Heart left ventricle (tissue), 16 donors: ENCODE measurements at regions not wholly inside any gene's neighbourhood (a gene's known extent, or its start where the extent isn't known, plus 50 kb on each side); places are given as distances from the start of the nearest gene placed in this dataset.

Experiments
- ATAC-seq, 4 donors: fragments of 200-7000 bp; cut with Tn5 transposase; one replicate each; pipeline ENCODE4 v1.9.1; 2020 to 2022; ENCODE audit warnings: moderate library complexity in 4 of 4, mild to moderate bottlenecking in 3 of 4, moderate number of reproducible peaks in 1 of 4
- DNase-seq, 5 donors: peaks; one replicate each; pipeline ENCODE4 v3.0.0-alpha.2; 2020
- H3K27ac ChIP-seq, 12 donors: fragments of 200-600 bp; sonication (generic) in 4 of 12; one replicate each; pipeline versions ENCODE4 v1.5.0 to v1.8.0; 2016 to 2022; ENCODE audit warnings: mild to moderate bottlenecking in 2 of 12
- H3K27me3 ChIP-seq, 9 donors: fragments of 200-600 bp; sonication (generic) in 2 of 9; one replicate each; pipeline versions ENCODE4 v1.5.1 to v1.8.0; 2016 to 2022; ENCODE audit warnings: mild to moderate bottlenecking in 3 of 9
- H3K36me3 ChIP-seq, 9 donors: fragments of 200-600 bp; sonication (generic) in 2 of 9; one replicate each; pipeline versions ENCODE4 v1.5.0 to v1.8.0; 2018 to 2022; ENCODE audit warnings: mild to moderate bottlenecking in 2 of 9
- H3K4me1 ChIP-seq, 12 donors: fragments of 200-600 bp; sonication (generic) in 4 of 12; one replicate each; pipeline versions ENCODE4 v1.5.0 to v1.8.0; 2016 to 2022; ENCODE audit warnings: mild to moderate bottlenecking in 3 of 12
- H3K4me3 ChIP-seq, 12 donors: fragments of 200-600 bp; sonication (generic) in 4 of 12; one replicate each; pipeline versions ENCODE4 v1.5.0 to v1.8.0; 2017 to 2022; ENCODE audit warnings: mild to moderate bottlenecking in 9 of 12, moderate library complexity in 4 of 12
- H3K9me3 ChIP-seq, 12 donors: fragments of 200-600 bp; sonication (generic) in 4 of 12; one replicate each; pipeline versions ENCODE4 v1.5.0 to v1.8.0; 2016 to 2022; ENCODE audit warnings: mild to moderate bottlenecking in 1 of 12
- CTCF ChIP-seq, 12 donors: fragments of 200-600 bp; sonication (generic) in 4 of 12; IDR thresholded peaks; one replicate each; pipeline versions ENCODE4 v1.5.0 to v1.8.0; 2018 to 2022; ENCODE audit warnings: antibody characterized with exemption in 12 of 12, mild to moderate bottlenecking in 5 of 12
- POLR2A ChIP-seq, 2 donors: fragments of 450-650 bp; IDR thresholded peaks; one replicate each; pipeline ENCODE4 v1.6.1; 2017; ENCODE audit warnings: antibody characterized with exemption in 2 of 2, mild to moderate bottlenecking in 2 of 2, moderate library complexity in 2 of 2
- WGBS, 4 donors: extraction: QIAGEN DNeasy Blood & Tissue Kit in 2 of 4; methylation state at CpG; one replicate each; pipeline versions ENCODE4 v1.1.5 to v1.1.7; 2013 to 2018; 5-methylcytosine and 5-hydroxymethylcytosine counted together
- intact Hi-C, 10 donors: fragments of 100-400 bp; cut with DNase I; formaldehyde crosslinking; loops; one replicate each; pipeline versions ENCODE4 v1.11.1 to v1.14.2; 2022
- donor health status: ischemic (EF 13 %, LVEDD 7.1; RV severe dilation, severe dysfunction).
- donor health status: healthy with polysubstance abuse.
- donor health status: DM: no; HTN: yes; CAD: no.
- donor health status: DM: no; HTN: no; CAD: no.
- donor health status: ischemic (EF 25% LVEDD 6.9; RV normal size, moderate dysfunction).
- donor health status: ischemic (EF 25% LVEDD 5.7; RV mildly dilated, moderate dysfunction).
- donor health status: healthy.
- donor health status: DM: yes; HTN: yes; CAD: no.
- donor health status: ischemic (EF 35%, LVEDD 5.7; RV mildly dilated, moderate dysfunction).
- donor health status: nonischemic (EF 11% LVEDD 7.7; RV severe dilation, severe dysfunction).
- donor health status: DM: yes; HTN: yes; CAD: no.
- donor health status: PGD.
- donor health status: ischemic (EF 29% LVEDD 5.4; RV normal size, mild dysfunction).
- donor health status: nonischemic (EF 23%, LVEDD 6.1; RV moderate dilation, normal function).

GRCh38 chr15:66897416-66897815 is 168.0 kb upstream of the SMAD3 start:
- Histone ChIP-seq H3K4me1 (peaks cover 0 to 46% (median 16%) of the 10 kb centered on the region in 12 donors), H3K27ac (no peak overlapping the region), H3K27me3 (no peaks in the 10 kb centered on the region), H3K9me3 (no peaks in the 10 kb centered on the region), H3K4me3 (no peak overlapping the region), H3K36me3 (no peaks in the 10 kb centered on the region)
- no peak for TF ChIP-seq CTCF (IDR thresholded peaks at IDR 0.05)
- TF ChIP-seq POLR2A (IDR thresholded peaks at IDR 0.05): no peak
- WGBS, 4 donors: 61 to 74% (median 70%) methylated on average over 4 of the region's 4 CpGs
- ATAC-seq: no peak
- intact Hi-C loops: no loop called here
- DNase-seq: no peak

GRCh38 chr15:66897971-66898370 is 167.4 kb upstream of the SMAD3 start:
- TF ChIP-seq CTCF (IDR thresholded peaks at IDR 0.05) (no peak), POLR2A (IDR thresholded peaks at IDR 0.05) (no peak)

DNA sequence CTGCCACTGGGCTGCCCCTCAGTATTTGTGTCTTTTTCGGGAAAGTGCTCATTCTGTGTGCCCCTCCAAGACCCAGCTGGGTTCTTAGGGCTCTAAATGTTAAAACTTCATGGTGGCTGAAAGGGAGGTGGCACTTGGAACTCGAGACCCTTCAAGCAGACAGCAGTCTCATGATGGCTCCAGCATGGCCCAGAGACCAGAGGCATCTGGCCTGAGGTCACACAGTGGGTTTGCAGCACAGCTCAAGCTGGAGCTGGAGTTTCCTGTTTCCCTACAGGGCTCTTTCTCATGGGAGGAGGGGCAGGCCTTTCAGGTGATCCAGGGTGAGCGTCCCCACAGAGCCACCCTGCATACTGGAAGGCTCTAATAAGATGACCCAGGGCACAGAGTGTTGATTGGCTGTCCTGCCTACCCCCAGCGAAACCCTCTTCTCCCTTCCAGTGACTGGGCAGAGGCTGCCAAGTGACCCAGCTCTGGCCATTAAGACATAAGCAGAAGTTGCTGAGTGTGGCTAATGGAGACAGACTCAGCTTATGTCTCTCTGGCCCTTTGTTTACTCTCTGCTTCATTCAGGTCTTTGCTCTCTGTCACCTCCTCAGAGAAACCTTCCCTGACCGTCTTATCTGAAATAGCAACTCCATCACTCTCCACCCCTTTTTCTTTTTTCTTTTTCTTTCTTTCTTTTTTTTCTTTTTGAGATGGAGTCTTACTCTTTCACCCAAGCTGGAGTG is 166.6 kb upstream of the SMAD3 start:
- H3K27ac ChIP-seq: no peak overlapping the region
- TF ChIP-seq CTCF (IDR thresholded peaks at IDR 0.05) (no peak), POLR2A (IDR thresholded peaks at IDR 0.05) (no peak)
- DNase-seq: peak in 1 of 5 donors; percentile 7
- 95 to 96% (median 95%) methylated on average over 5 of the region's 5 CpGs for WGBS, 4 donors
- H3K9me3 ChIP-seq: no peaks in the 10 kb centered on the region
- H3K4me3 ChIP-seq: no peak overlapping the region
- H3K27me3 ChIP-seq: no peaks in the 10 kb centered on the region
- H3K4me1 ChIP-seq: peaks cover 0 to 34% (median 14%) of the 10 kb centered on the region in 12 donors
- intact Hi-C loops: no loop called here
- ATAC-seq: peak in 1 of 4 donors; percentile 15
- H3K36me3 ChIP-seq: no peaks in the 10 kb centered on the region

More at GRCh38 chr15:66897971-66898370, 167.4 kb upstream of the SMAD3 start:
- no peak for DNase-seq
- peaks cover 0 to 42% (median 16%) of the 10 kb centered on the region in 12 donors for H3K4me1 ChIP-seq
- ATAC-seq: no peak
- H3K4me3 ChIP-seq: no peak overlapping the region
- H3K27me3 ChIP-seq: no peaks in the 10 kb centered on the region
- H3K9me3 ChIP-seq: no peaks in the 10 kb centered on the region
- H3K36me3 ChIP-seq: no peaks in the 10 kb centered on the region
- 60 to 65% (median 61%) methylated on average over 5 of the region's 5 CpGs for WGBS, 4 donors
- intact Hi-C loops: no loop called here
- no peak overlapping the region for H3K27ac ChIP-seq

GRCh38 chr15:66899555-66900350 is 165.6 kb upstream of the SMAD3 start:
- peaks cover 0 to 32% (median 13%) of the 10 kb centered on the region in 12 donors for H3K4me1 ChIP-seq
- intact Hi-C loops: no loop called here
- no peaks in the 10 kb centered on the region for H3K27me3 ChIP-seq
- WGBS, 4 donors: 96 to 99% (median 97%) methylated on average over 9 of the region's 9 CpGs
- H3K36me3 ChIP-seq: no peaks in the 10 kb centered on the region
- H3K27ac ChIP-seq: no peak overlapping the region
- no peaks in the 10 kb centered on the region for H3K9me3 ChIP-seq
- H3K4me3 ChIP-seq: no peak overlapping the region
- no peak for ATAC-seq
- DNase-seq: peak in 1 of 5 donors; percentile 13
- TF ChIP-seq CTCF (IDR thresholded peaks at IDR 0.05): no peak
- TF ChIP-seq POLR2A (IDR thresholded peaks at IDR 0.05): no peak
